Endothelial cell (in vitro differentiated cells): ENCODE measurements at regions not wholly inside any gene's neighbourhood (a gene's known extent, or its start where the extent isn't known, plus 50 kb on each side); places are given as distances from the start of the nearest gene placed in this dataset.
"Not testable (repeated sequence)": the region's sequence is repeated elsewhere in the genome, so short reads cannot be mapped to it uniquely, and the experiment has no call there.

Experiments
- DNase-seq: peaks from one replicate; pipeline ENCODE4 v3.0.0; 2021; ENCODE audit warnings: low spot score
- H3K27ac Mint-ChIP-seq: one replicate; pipeline ENCODE4 v1.8.0; 2021; ENCODE audit warnings: mixed read lengths, inconsistent platforms; ENCODE audit not compliant: unreplicated experiment
- H3K27me3 Mint-ChIP-seq: one replicate; pipeline ENCODE4 v1.8.0; 2021; ENCODE audit warnings: mild to moderate bottlenecking, moderate library complexity, mixed read lengths, inconsistent platforms; ENCODE audit not compliant: unreplicated experiment
- H3K36me3 Mint-ChIP-seq: one replicate; pipeline ENCODE4 v1.8.0; 2021; ENCODE audit warnings: mild to moderate bottlenecking, low read depth, mixed read lengths, inconsistent platforms; ENCODE audit not compliant: unreplicated experiment
- H3K4me1 Mint-ChIP-seq: one replicate; pipeline ENCODE4 v1.8.0; 2021; ENCODE audit warnings: mild to moderate bottlenecking, mixed read lengths, inconsistent platforms; ENCODE audit not compliant: unreplicated experiment
- H3K4me3 Mint-ChIP-seq: one replicate; pipeline ENCODE4 v1.8.0; 2021; ENCODE audit warnings: mild to moderate bottlenecking, mixed read lengths, inconsistent platforms; ENCODE audit not compliant: unreplicated experiment
- H3K9me3 Mint-ChIP-seq: one replicate; pipeline ENCODE4 v1.8.0; 2021; ENCODE audit warnings: mixed read lengths, inconsistent platforms; ENCODE audit not compliant: unreplicated experiment
- CTCF ChIP-seq: fragments of 200-600 bp; sonication (generic); IDR thresholded peaks from one replicate; pipeline ENCODE4 v1.5.0; 2021; ENCODE audit warnings: antibody characterized with exemption; ENCODE audit not compliant: unreplicated experiment

GRCh38 chr5:87722286-87722685, 309.6 kb upstream of the CCNH start:
- Mint-ChIP-seq H3K9me3 (peaks cover 5% of the 10 kb centered on the region), H3K27me3 (no peaks in the 10 kb centered on the region), H3K4me3 (no peak overlapping the region), H3K4me1 (no peaks in the 10 kb centered on the region), H3K36me3 (no peaks in the 10 kb centered on the region), H3K27ac (no peak overlapping the region)
- DNase-seq: no peak
- no peak for TF ChIP-seq CTCF

- not testable (repeated sequence) for H3K9me3 Mint-ChIP-seq, H3K4me1 Mint-ChIP-seq, H3K27me3 Mint-ChIP-seq, DNase-seq, H3K4me3 Mint-ChIP-seq, H3K27ac Mint-ChIP-seq, H3K36me3 Mint-ChIP-seq
Observed at GRCh38 chr5:87718224-87718925, 305.6 kb upstream of the CCNH start.

GRCh38 chr5:87717761-87718160, 305.0 kb upstream of the CCNH start:
- Mint-ChIP-seq H3K9me3 (peaks cover 5% of the 10 kb centered on the region), H3K4me1 (no peaks in the 10 kb centered on the region), H3K27me3 (no peaks in the 10 kb centered on the region), H3K4me3 (no peak overlapping the region), H3K36me3 (no peaks in the 10 kb centered on the region), H3K27ac (no peak overlapping the region)
- no peak for DNase-seq
- TF ChIP-seq CTCF: no peak

- Mint-ChIP-seq H3K36me3 (no peaks in the 10 kb centered on the region), H3K9me3 (no peaks in the 10 kb centered on the region), H3K4me3 (no peak overlapping the region), H3K27me3 (peaks cover 4% of the 10 kb centered on the region), H3K4me1 (no peaks in the 10 kb centered on the region), H3K27ac (no peak overlapping the region)
- TF ChIP-seq CTCF: no peak
- DNase-seq: no peak
Observed at GRCh38 chr5:87705876-87706275, 293.1 kb upstream of the CCNH start.

- Mint-ChIP-seq H3K4me1 (no peaks in the 10 kb centered on the region), H3K27me3 (no peaks in the 10 kb centered on the region), H3K9me3 (no peaks in the 10 kb centered on the region), H3K4me3 (no peak overlapping the region), H3K27ac (no peak overlapping the region), H3K36me3 (no peaks in the 10 kb centered on the region)
- no peak for TF ChIP-seq CTCF
- no peak for DNase-seq
Observed at GRCh38 chr5:87686975-87687374, 274.2 kb upstream of the CCNH start.
